Neuronal stem cell (in vitro differentiated cells): ENCODE measurements at regions not wholly inside any gene's neighbourhood (a gene's known extent, or its start where the extent isn't known, plus 50 kb on each side); places are given as distances from the start of the nearest gene placed in this dataset.

ENCODE experiments used
- DNase-seq: peaks from one replicate; pipeline ENCODE4 v3.0.0-alpha.2; 2013; ENCODE audit warnings: low spot score
- H2AFZ ChIP-seq: one replicate; pipeline ENCODE4 v1.6.1; 2013; ENCODE audit warnings: mild to moderate bottlenecking, low read length, inconsistent platforms
- H2AK5ac ChIP-seq: 2 replicates; pipeline ENCODE4 v1.6.1; 2013; ENCODE audit warnings: low read depth, mild to moderate bottlenecking, inconsistent platforms, low read length, moderate library complexity, mixed read lengths
- H2BK120ac ChIP-seq: 2 replicates; pipeline ENCODE4 v1.6.1; 2013; ENCODE audit warnings: low read depth, mild to moderate bottlenecking, inconsistent platforms, low read length, moderate library complexity, mixed read lengths
- H2BK12ac ChIP-seq: one replicate; pipeline ENCODE4 v1.6.1; 2013; ENCODE audit warnings: low read length, inconsistent platforms
- H2BK15ac ChIP-seq: 2 replicates; pipeline ENCODE4 v1.6.1; 2013; ENCODE audit warnings: mild to moderate bottlenecking, low read length, inconsistent platforms, mixed read lengths
- H2BK5ac ChIP-seq: one replicate; pipeline ENCODE4 v1.6.1; 2013; ENCODE audit warnings: inconsistent platforms, mild to moderate bottlenecking, low read length, moderate library complexity
- H3K14ac ChIP-seq: one replicate; pipeline ENCODE4 v1.6.1; 2013; ENCODE audit warnings: low read length, inconsistent platforms
- H3K18ac ChIP-seq: 2 replicates; pipeline ENCODE4 v1.6.1; 2013; ENCODE audit warnings: low read length, inconsistent platforms
- H3K23ac ChIP-seq: 2 replicates; pipeline ENCODE4 v1.6.1; 2013; ENCODE audit warnings: low read depth, mild to moderate bottlenecking, mixed read lengths, low read length, inconsistent platforms; ENCODE audit not compliant: poor library complexity
- H3K27ac ChIP-seq: replicated peaks from 3 replicates; pipeline ENCODE4 v1.5.1; 2013; ENCODE audit warnings: low read length, inconsistent platforms
- H3K27me3 ChIP-seq, 3 experiments: 2 replicates each; pipeline ENCODE4 v1.6.1; 2013; ENCODE audit warnings: low read length in 3 of 3, mild to moderate bottlenecking in 2 of 3, inconsistent platforms in 1 of 3, low read depth in 1 of 3, mixed read lengths in 1 of 3, moderate library complexity in 1 of 3; ENCODE audit not compliant: control insufficient read depth in 3 of 3, insufficient read depth in 3 of 3
- H3K36me3 ChIP-seq, 2 donors: replicated peaks in 1 of 2; 2 replicates each; pipeline ENCODE4 v1.6.1; 2013; ENCODE audit warnings: low read length in 2 of 2; ENCODE audit not compliant: control insufficient read depth in 2 of 2, insufficient read depth in 2 of 2
- H3K4ac ChIP-seq: 2 replicates; pipeline ENCODE4 v1.6.1; 2013; ENCODE audit warnings: inconsistent platforms, mild to moderate bottlenecking, low read length, moderate library complexity
- H3K4me1 ChIP-seq, 2 donors: 1 replicate in 1 of 2; 2 replicates in 1 of 2; pipeline ENCODE4 v1.6.1; 2013; ENCODE audit warnings: low read length in 2 of 2, low read depth in 1 of 2; ENCODE audit not compliant: control insufficient read depth in 2 of 2, insufficient read depth in 1 of 2
- H3K4me2 ChIP-seq: one replicate; pipeline ENCODE4 v1.6.1; 2013; ENCODE audit warnings: mild to moderate bottlenecking, low read length, inconsistent platforms; ENCODE audit not compliant: insufficient read depth, poor library complexity, severe bottlenecking
- H3K4me3 ChIP-seq, 2 donors: 2 replicates each; pipeline ENCODE4 v1.5.1; 2013; ENCODE audit warnings: low read length in 2 of 2, mild to moderate bottlenecking in 2 of 2, inconsistent platforms in 1 of 2, moderate library complexity in 1 of 2
- H3K79me1 ChIP-seq: one replicate; pipeline ENCODE4 v1.6.1; 2013; ENCODE audit warnings: low read depth, mild to moderate bottlenecking, inconsistent platforms, low read length, moderate library complexity
- H3K9ac ChIP-seq: one replicate; pipeline ENCODE4 v1.6.1; 2013; ENCODE audit warnings: mild to moderate bottlenecking, low read depth, low read length, inconsistent platforms; ENCODE audit not compliant: poor library complexity
- H3K9me3 ChIP-seq, 2 donors: replicated peaks in 1 of 2; 2 replicates each; pipeline versions ENCODE3 to v1.6.1; 2013; ENCODE audit warnings: low read length in 2 of 2, mild to moderate bottlenecking in 2 of 2, inconsistent platforms in 1 of 2, low read depth in 1 of 2, mixed read lengths in 1 of 2, moderate library complexity in 1 of 2; ENCODE audit not compliant: control insufficient read depth in 2 of 2, insufficient read depth in 1 of 2
- H4K8ac ChIP-seq: one replicate; pipeline ENCODE4 v1.6.1; 2013; ENCODE audit warnings: low read depth, mild to moderate bottlenecking, inconsistent platforms, low read length, moderate library complexity
- H4K91ac ChIP-seq: one replicate; pipeline ENCODE4 v1.6.1; 2013; ENCODE audit warnings: low read length, low read depth, mild to moderate bottlenecking, inconsistent platforms; ENCODE audit not compliant: poor library complexity
- WGBS, 2 donors: extraction: QIAGEN DNeasy Blood & Tissue Kit; methylation state at CpG; one replicate each; pipeline ENCODE4 v1.1.7; 2013; ENCODE audit warnings: missing lambda C conversion rate in 2 of 2, mixed read lengths in 1 of 2; ENCODE audit not compliant: insufficient read length in 2 of 2, insufficient replicate concordance in 1 of 2; ENCODE audit errors: extremely low coverage in 2 of 2; 5-methylcytosine and 5-hydroxymethylcytosine counted together

DNA sequence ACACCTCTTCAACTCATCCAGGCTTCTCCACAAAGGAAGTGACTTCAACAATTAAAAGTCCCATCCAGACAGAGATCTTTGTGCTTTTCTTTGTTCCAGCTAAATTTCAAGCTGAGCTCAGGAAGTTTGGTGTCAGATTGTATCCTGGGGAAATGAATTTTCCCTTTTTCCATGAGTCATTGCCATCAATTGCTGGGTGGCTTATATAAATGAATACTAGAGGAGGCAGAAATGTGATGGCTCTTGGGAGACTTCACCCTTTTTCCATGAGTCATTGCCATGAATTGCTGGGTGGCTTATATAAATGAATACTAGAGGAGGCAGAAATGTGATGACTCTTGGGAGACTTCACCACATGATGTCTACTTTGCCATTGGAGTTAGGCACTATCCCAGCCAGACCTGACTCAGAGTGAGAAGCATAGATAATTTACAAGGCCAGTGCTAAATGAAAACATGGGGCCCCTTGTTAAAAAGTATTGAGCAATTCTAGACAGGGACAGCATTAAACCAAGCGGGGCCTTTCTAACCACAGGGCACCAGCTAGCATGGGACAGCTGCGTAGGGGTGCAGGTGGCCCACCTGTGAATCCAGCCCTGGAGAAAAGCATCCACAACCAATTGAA is 339.2 kb upstream of the PODXL start:
- WGBS, 2 donors = no CpG with 5 or more reads among the region's 2 CpGs
- Histone ChIP-seq H2BK5ac (no peak overlapping the region), H3K23ac (no peak overlapping the region), H2BK12ac (no peak overlapping the region), H2AFZ (no peak overlapping the region), H3K18ac (no peak overlapping the region), H4K91ac (no peak overlapping the region), H3K36me3 (no peaks in the 10 kb centered on the region), H2BK15ac (no peak overlapping the region), H3K14ac (no peak overlapping the region), H3K27ac (no peak overlapping the region), H4K8ac (no peak overlapping the region), H2BK120ac (no peak overlapping the region), H3K9me3 (no peaks in the 10 kb centered on the region), H3K4ac (no peak overlapping the region), H2AK5ac (no peak overlapping the region), H3K79me1 (no peaks in the 10 kb centered on the region), H3K4me1 (peaks cover 0 to 12% of the 10 kb centered on the region in 2 donors), H3K4me2 (no peak overlapping the region), H3K9ac (no peak overlapping the region), H3K4me3 (no peak overlapping the region), H3K27me3 (no peaks in the 10 kb centered on the region)
- DNase-seq = no peak

DNA sequence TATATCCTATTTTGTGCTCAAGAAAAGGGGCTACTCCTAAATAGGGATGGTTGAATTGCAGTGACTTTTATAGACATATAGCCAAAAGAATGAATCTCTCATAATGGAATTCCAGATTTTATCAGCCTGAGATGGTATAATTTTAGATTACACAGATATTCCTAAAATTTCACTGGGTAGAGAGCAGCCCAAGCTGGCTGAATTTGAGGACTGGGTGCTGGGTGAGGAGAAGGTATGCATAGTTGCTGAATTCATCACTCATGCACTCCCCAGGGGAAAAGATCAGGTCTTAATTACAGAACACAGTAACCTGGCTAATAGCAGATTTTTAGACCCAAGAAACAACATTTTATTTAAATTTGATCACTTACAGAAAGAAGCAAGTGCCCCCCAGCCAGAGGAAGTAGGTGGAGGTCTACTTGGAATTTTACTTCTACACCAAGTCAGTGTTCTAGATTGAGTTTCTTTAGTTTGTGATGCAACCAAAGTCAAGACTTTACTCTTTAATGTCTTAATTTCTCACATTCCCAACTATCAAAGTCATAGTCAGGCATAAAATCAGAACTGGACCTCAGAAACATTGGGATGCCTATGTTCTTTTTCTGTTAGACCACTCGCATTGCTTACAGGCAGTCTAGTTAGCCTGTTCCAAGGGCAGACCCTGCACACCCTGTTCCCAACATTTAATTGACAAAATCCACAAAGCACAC is 337.4 kb upstream of the PODXL start:
- Histone ChIP-seq H2BK120ac (no peak overlapping the region), H3K14ac (no peak overlapping the region), H3K9me3 (no peaks in the 10 kb centered on the region), H3K18ac (no peak overlapping the region), H2AK5ac (no peak overlapping the region), H2BK5ac (no peak overlapping the region), H3K27me3 (no peaks in the 10 kb centered on the region), H4K8ac (no peak overlapping the region), H2BK12ac (no peak overlapping the region), H3K4ac (no peak overlapping the region), H4K91ac (no peak overlapping the region), H3K23ac (no peak overlapping the region), H3K9ac (no peak overlapping the region), H3K4me1 (peaks cover 0 to 17% of the 10 kb centered on the region in 2 donors), H2BK15ac (no peak overlapping the region), H3K79me1 (no peaks in the 10 kb centered on the region), H2AFZ (no peak overlapping the region), H3K27ac (no peak overlapping the region), H3K36me3 (no peaks in the 10 kb centered on the region), H3K4me3 (no peak overlapping the region), H3K4me2 (no peak overlapping the region)
- no peak for DNase-seq
- no CpG with 5 or more reads among the region's 1 CpG for WGBS, 2 donors

DNA sequence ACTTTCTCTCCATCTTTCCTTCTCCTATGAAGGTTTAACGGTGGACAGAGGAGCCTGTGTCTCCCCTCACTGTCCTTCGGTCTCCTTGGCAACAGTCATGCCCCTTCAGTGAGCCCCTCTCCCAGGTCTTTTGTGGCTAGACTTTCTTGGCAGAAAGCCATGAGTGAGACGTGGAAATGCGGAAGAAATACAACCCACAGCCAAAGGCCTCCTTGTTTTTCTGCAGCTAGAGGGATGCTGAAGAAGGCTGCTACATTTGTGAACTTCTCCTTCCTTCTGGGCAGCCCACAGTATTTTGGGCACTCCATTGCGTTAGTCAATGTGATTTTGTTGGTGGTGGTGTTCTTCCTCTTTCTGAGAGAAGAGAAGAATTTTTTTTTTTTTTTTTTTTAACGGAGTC is 333.7 kb upstream of the PODXL start:
- H3K4me2 ChIP-seq = no peak overlapping the region
- H3K27me3 ChIP-seq = no peaks in the 10 kb centered on the region
- no peak overlapping the region for H3K14ac ChIP-seq
- peaks cover 0 to 5% of the 10 kb centered on the region in 2 donors for H3K4me1 ChIP-seq
- no peak overlapping the region for H2BK120ac ChIP-seq
- no peak overlapping the region for H2AFZ ChIP-seq
- DNase-seq = no peak
- no peak overlapping the region for H3K18ac ChIP-seq
- no CpG with 5 or more reads among the region's 6 CpGs for WGBS, 2 donors
- peaks cover 0 to 8% of the 10 kb centered on the region in 2 donors for H3K9me3 ChIP-seq
- no peak overlapping the region for H3K4me3 ChIP-seq
- no peak overlapping the region for H3K4ac ChIP-seq
- no peak overlapping the region for H2BK12ac ChIP-seq
- no peak overlapping the region for H4K8ac ChIP-seq
- H3K27ac ChIP-seq = no peak overlapping the region
- H3K79me1 ChIP-seq = no peaks in the 10 kb centered on the region
- no peak overlapping the region for H3K23ac ChIP-seq
- no peak overlapping the region for H2BK15ac ChIP-seq
- H4K91ac ChIP-seq = no peak overlapping the region
- no peaks in the 10 kb centered on the region for H3K36me3 ChIP-seq
- H2AK5ac ChIP-seq = no peak overlapping the region
- no peak overlapping the region for H2BK5ac ChIP-seq
- no peak overlapping the region for H3K9ac ChIP-seq

DNA sequence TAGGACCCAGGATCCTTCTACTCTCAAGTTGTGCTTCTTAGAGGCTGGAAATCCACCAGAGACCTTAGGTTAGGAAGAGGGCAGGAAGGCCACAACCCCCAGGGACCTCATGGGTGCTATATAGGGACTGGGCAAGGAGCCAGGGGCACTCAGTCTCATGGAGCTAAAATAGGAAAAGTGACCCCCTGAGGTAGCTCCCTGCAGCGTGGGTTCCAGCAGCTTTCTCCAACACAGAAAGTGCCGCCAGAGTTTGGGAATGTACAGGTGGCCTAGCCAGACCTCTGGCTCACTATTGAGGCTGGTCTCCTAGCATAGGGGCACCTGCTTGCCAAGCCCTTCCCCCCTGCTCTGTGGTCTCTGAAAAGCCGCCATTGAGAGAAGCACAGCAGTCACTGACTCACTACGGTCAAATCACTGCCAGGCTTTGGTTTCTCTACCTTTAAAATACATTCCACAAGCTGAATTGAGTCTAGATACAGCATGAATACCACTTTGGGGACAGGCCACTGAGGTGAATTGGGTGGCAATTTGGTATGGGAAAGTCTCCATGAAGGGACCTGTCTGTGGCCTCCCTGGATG is 333.2 kb upstream of the PODXL start:
- no peaks in the 10 kb centered on the region for H3K36me3 ChIP-seq
- WGBS, 2 donors = no CpG with 5 or more reads among the region's 4 CpGs
- DNase-seq = no peak
- H3K23ac ChIP-seq = no peak overlapping the region
- H4K91ac ChIP-seq = no peak overlapping the region
- H3K4me3 ChIP-seq = no peak overlapping the region
- no peak overlapping the region for H4K8ac ChIP-seq
- H3K9me3 ChIP-seq = peaks cover 0 to 8% of the 10 kb centered on the region in 2 donors
- no peaks in the 10 kb centered on the region for H3K79me1 ChIP-seq
- H3K27me3 ChIP-seq = no peaks in the 10 kb centered on the region
- no peak overlapping the region for H2BK15ac ChIP-seq
- H3K4me1 ChIP-seq = peaks cover 0 to 8% of the 10 kb centered on the region in 2 donors
- no peak overlapping the region for H2BK5ac ChIP-seq
- no peak overlapping the region for H3K14ac ChIP-seq
- no peak overlapping the region for H3K4ac ChIP-seq
- no peak overlapping the region for H3K9ac ChIP-seq
- no peak overlapping the region for H2BK12ac ChIP-seq
- no peak overlapping the region for H2AFZ ChIP-seq
- H2AK5ac ChIP-seq = no peak overlapping the region
- H2BK120ac ChIP-seq = no peak overlapping the region
- no peak overlapping the region for H3K18ac ChIP-seq
- no peak overlapping the region for H3K4me2 ChIP-seq
- H3K27ac ChIP-seq = no peak overlapping the region
